VCaP (cell line): ENCODE measurements at regions not wholly inside any gene's neighbourhood (a gene's known extent, or its start where the extent isn't known, plus 50 kb on each side); places are given as distances from the start of the nearest gene placed in this dataset.

ENCODE experiments used
- H3K27ac ChIP-seq: fragments of 450-650 bp; 2 replicates; pipeline ENCODE4 v1.5.1; 2017
- TF ChIP-seq, protein P1 (sequence below): fragments of 450-650 bp; conservative IDR thresholded peaks from 2 replicates; pipeline ENCODE4 v1.5.1; 2017; ENCODE audit warnings: mild to moderate bottlenecking, moderate library complexity

DNA sequence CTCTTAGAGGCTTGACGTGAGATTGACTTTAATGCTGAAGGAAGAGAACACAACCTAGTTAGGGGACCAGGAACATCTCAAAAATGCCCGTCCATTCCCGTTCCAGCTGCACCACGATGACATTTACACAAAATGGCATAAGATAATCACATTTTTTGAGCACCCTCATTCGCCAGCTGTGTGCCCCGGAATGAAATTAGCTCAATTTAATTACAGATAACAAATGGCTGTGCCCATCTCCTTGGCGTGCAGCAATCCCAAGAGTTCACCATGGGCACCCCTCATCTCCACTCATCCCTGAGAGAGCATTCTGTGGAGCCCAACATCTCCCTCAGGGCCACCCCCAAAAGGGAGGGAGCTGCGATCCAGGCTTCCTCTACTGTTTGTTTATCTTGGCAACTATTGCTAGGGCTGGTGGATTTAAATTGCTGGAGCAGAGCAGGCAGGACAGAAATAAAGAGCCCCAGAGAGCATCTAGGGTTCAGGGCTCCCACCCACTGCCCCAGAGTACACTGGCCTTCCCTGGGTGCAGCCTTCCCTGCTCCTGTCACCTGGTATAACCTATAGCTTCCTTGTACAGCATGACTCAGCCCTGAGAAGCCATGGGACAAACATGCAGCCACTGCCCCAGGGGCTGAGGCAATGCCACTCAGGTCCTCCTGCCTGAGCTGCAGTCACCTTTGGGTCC is 263.5 kb downstream of the ZEB1 start:
- TF ChIP-seq, protein P1, sequence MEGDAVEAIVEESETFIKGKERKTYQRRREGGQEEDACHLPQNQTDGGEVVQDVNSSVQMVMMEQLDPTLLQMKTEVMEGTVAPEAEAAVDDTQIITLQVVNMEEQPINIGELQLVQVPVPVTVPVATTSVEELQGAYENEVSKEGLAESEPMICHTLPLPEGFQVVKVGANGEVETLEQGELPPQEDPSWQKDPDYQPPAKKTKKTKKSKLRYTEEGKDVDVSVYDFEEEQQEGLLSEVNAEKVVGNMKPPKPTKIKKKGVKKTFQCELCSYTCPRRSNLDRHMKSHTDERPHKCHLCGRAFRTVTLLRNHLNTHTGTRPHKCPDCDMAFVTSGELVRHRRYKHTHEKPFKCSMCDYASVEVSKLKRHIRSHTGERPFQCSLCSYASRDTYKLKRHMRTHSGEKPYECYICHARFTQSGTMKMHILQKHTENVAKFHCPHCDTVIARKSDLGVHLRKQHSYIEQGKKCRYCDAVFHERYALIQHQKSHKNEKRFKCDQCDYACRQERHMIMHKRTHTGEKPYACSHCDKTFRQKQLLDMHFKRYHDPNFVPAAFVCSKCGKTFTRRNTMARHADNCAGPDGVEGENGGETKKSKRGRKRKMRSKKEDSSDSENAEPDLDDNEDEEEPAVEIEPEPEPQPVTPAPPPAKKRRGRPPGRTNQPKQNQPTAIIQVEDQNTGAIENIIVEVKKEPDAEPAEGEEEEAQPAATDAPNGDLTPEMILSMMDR = no peak
- no peak overlapping the region for H3K27ac ChIP-seq

GRCh38 chr10:31581741-31582323 is 262.8 kb downstream of the ZEB1 start:
- no peak overlapping the region for H3K27ac ChIP-seq
- TF ChIP-seq, protein P1 = no peak

- H3K27ac ChIP-seq = no peak overlapping the region
- TF ChIP-seq, protein P1 = no peak
Measured at GRCh38 chr10:31580646-31581045, 261.6 kb downstream of the ZEB1 start.
